ENCODE measurements at regions not wholly inside any gene's neighbourhood (a gene's known extent, or its start where the extent isn't known, plus 50 kb on each side); places are given as distances from the start of the nearest gene placed in this dataset.

DNA sequence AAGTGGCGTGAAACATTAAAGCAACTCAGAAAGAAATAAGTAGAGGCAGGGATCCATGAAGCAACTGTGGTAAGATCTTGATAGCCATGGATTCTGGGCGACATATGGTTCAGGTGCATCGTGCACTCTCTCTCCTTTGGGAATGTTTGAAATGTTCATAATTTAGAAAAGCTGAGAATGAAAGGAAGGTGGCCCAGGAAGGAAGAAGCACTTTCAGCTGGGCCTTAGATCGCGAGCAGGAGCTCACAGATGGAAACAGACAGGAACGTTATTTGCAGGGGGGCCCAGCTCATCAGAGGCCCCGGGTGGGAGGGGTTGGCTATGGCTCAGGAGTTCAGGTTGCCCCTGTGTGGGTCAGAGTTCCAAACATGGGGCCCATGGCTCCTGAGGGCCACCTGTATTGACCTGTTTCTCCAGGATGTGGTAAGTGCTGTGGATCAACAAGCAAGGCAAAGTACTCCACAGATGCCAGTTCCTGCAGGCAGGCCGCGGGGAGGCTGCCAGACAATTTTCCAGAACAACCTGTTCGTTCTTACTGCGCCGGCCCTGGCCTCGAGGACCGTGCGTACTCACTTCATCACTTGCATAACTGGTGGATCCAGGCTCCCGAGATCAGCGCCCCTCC is 253.2 kb downstream of the TOMM20 start:
- no peaks in the 10 kb centered on the region for H3K36me3 ChIP-seq
- WGBS, 2 donors (ENCODE audit: low coverage in 1 of 2) = 93% methylated on average over 7 to 17 of the region's 17 CpGs
- H3K4me3 ChIP-seq = no peak overlapping the region
- H3K4me1 ChIP-seq = peaks cover 4 to 33% (median 19%) of the 10 kb centered on the region in 4 donors
- DNase-seq = no peak
- H3K27ac ChIP-seq = peak overlapping the region; percentile 56 to 67 (median 61)
- in situ Hi-C loops (cut with MboI; ENCODE audit: low pct_ligation_motif_present in 1 of 4, low pct_unique_long_range_greater_than_20kb in 1 of 4, low sequenced_read_pairs in 3 of 4) (no loop called here), intact Hi-C loops (cut with DNase I; ENCODE audit: low total_unique reads) (no loop called here)
- no peaks in the 10 kb centered on the region for H3K27me3 ChIP-seq
- TF ChIP-seq EP300 (IDR thresholded peaks at IDR 0.05; ENCODE audit: low read depth) (no peak), POLR2AphosphoS5 (IDR thresholded peaks at IDR 0.05) (no peak)
- TF ChIP-seq, protein P1, sequence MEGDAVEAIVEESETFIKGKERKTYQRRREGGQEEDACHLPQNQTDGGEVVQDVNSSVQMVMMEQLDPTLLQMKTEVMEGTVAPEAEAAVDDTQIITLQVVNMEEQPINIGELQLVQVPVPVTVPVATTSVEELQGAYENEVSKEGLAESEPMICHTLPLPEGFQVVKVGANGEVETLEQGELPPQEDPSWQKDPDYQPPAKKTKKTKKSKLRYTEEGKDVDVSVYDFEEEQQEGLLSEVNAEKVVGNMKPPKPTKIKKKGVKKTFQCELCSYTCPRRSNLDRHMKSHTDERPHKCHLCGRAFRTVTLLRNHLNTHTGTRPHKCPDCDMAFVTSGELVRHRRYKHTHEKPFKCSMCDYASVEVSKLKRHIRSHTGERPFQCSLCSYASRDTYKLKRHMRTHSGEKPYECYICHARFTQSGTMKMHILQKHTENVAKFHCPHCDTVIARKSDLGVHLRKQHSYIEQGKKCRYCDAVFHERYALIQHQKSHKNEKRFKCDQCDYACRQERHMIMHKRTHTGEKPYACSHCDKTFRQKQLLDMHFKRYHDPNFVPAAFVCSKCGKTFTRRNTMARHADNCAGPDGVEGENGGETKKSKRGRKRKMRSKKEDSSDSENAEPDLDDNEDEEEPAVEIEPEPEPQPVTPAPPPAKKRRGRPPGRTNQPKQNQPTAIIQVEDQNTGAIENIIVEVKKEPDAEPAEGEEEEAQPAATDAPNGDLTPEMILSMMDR (IDR thresholded peaks at IDR 0.05) = no peak
- no peaks in the 10 kb centered on the region for H3K9me3 ChIP-seq

DNA sequence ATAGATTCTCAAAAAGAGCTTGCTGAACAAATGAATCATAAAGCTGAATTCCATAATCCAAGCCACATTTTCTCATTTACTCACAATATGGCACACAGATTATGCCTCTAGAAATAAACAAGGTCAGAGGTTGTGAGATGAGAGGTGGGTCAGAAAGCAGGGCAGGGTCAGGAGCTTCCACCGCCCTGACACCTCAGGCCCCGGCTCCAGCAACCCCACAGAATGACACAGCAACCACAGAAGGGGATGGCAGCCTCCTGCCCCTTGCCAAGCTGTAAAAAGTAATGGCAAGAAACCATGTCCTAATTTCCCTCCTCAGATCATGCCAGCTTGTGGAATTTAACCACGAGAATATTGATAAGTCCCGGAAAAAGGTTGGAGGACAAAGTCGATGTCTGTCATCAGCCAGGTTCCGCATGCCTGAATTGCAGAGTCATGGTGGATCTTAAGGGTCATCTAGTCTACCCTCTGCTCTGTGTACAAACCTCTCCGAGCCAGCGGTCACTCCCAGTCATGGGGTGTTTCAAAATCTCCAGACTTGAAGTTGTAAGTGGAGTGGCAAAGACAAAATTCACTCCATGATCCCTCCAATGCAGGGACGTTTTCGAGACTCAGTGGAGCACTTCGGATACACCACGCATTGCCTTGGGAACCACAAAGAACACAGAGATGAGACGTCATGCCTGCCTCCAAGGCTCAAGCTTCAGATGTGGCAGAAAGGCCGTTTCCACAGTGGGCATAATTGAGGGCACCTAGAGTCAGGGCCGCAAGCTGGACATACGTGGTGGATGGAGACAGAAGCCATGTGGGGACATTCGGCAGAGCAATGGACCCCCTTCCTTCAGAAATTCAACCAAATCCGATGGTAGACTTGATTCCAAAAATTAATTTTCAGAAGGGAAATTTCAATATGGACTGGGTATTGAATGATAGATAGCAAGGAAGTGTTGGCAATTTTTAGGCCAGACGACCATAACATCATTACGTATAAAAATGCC is 254.0 kb downstream of the TOMM20 start:
- H3K4me3 ChIP-seq = no peak overlapping the region
- no peak overlapping the region for H3K27ac ChIP-seq
- DNase-seq = no peak
- intact Hi-C loops (cut with DNase I; ENCODE audit: low total_unique reads) (no loop called here), in situ Hi-C loops (cut with MboI; ENCODE audit: low pct_ligation_motif_present in 1 of 4, low pct_unique_long_range_greater_than_20kb in 1 of 4, low sequenced_read_pairs in 3 of 4) (loop anchor here in 1 of 4 donors (25.0 kb wide), 1 partner anchor 262 kb away; the partner anchor contains the start of gene IRF2BP2)
- no peaks in the 10 kb centered on the region for H3K9me3 ChIP-seq
- H3K36me3 ChIP-seq = no peaks in the 10 kb centered on the region
- WGBS, 2 donors (ENCODE audit: low coverage in 1 of 2) = 93 to 100% methylated on average over 8 to 20 of the region's 20 CpGs
- TF ChIP-seq POLR2A (IDR thresholded peaks at IDR 0.05) = no peak
- no peak for TF ChIP-seq POLR2AphosphoS5 (IDR thresholded peaks at IDR 0.05)
- TF ChIP-seq, protein P1 (IDR thresholded peaks at IDR 0.05) = no peak
- no peak for TF ChIP-seq EP300 (IDR thresholded peaks at IDR 0.05; ENCODE audit: low read depth)
- H3K27me3 ChIP-seq = no peaks in the 10 kb centered on the region
- peaks cover 4 to 29% (median 18%) of the 10 kb centered on the region in 4 donors for H3K4me1 ChIP-seq

DNA sequence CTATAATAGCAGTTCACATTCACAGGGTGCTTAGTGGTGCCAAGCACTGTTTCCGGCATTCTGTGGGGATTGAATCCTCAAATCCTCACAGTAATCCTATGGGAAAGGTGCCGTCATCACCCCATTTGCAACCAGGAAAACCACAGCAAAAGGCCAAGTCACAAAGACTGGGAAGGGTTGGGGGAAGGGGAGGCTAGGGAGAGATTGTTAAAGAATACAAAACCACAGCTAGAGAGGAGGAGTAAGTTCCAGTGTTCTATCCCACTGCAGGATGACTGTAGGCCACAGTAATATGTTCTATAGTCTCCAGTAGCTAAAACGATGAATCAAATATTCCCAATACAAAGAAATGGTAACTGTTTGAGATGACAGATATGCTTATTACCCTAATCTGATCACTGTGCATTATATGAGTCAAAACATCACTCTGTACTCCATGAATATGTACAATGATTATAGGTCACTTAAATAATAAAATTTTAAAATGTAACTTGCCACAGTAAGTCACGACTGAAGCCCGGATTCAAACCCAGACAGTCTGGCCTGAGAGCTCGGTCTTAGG is 256.8 kb downstream of the TOMM20 start:
- no peak overlapping the region for H3K4me3 ChIP-seq
- no peak for TF ChIP-seq EP300 (IDR thresholded peaks at IDR 0.05; ENCODE audit: low read depth)
- no peak for TF ChIP-seq POLR2A (IDR thresholded peaks at IDR 0.05)
- no peak for TF ChIP-seq POLR2AphosphoS5 (IDR thresholded peaks at IDR 0.05)
- TF ChIP-seq, protein P1 (IDR thresholded peaks at IDR 0.05) = no peak
- no peaks in the 10 kb centered on the region for H3K36me3 ChIP-seq
- peaks cover 4 to 26% (median 11%) of the 10 kb centered on the region in 4 donors for H3K4me1 ChIP-seq
- no peak for DNase-seq
- in situ Hi-C loops (cut with MboI; ENCODE audit: low pct_ligation_motif_present in 1 of 4, low pct_unique_long_range_greater_than_20kb in 1 of 4, low sequenced_read_pairs in 3 of 4) = loop anchor here in 1 of 4 donors (25.0 kb wide), 1 partner anchor 259 kb away; the partner anchor contains the start of gene IRF2BP2
- no peak overlapping the region for H3K27ac ChIP-seq
- no peaks in the 10 kb centered on the region for H3K9me3 ChIP-seq
- intact Hi-C loops (cut with DNase I; ENCODE audit: low total_unique reads) = no loop called here
- H3K27me3 ChIP-seq = no peaks in the 10 kb centered on the region
- WGBS, 2 donors (ENCODE audit: low coverage in 1 of 2) = 77 to 83% methylated on average over 4 to 6 of the region's 6 CpGs

Measured in transverse colon (tissue), 4 donors.